Fibroblast of lung (primary cell): ENCODE measurements at regions not wholly inside any gene's neighbourhood (a gene's known extent, or its start where the extent isn't known, plus 50 kb on each side); places are given as distances from the start of the nearest gene placed in this dataset.

Experiments
- DNase-seq, 2 donors: peaks; one replicate each; pipeline versions ENCODE4 v3.0.0 to v3.0.0-alpha.2; 2010; ENCODE audit warnings: low read depth in 2 of 2
- H2AFZ ChIP-seq: 2 replicates; pipeline ENCODE4 v1.5.1; 2012; ENCODE audit warnings: low read length, control low read depth, inconsistent platforms
- H3K27ac ChIP-seq: 2 replicates; pipeline ENCODE4 v1.5.1; 2011; ENCODE audit warnings: low read length, control low read depth; ENCODE audit not compliant: insufficient read depth
- H3K27me3 ChIP-seq: 2 replicates; pipeline ENCODE4 v1.5.1; 2011; ENCODE audit warnings: mild to moderate bottlenecking, low read length; ENCODE audit not compliant: control insufficient read depth, insufficient read depth
- H3K36me3 ChIP-seq: 2 replicates; pipeline ENCODE4 v1.5.1; 2011; ENCODE audit warnings: low read length; ENCODE audit not compliant: control insufficient read depth, insufficient read depth
- H3K4me1 ChIP-seq: 2 replicates; pipeline ENCODE4 v1.5.1; 2011; ENCODE audit warnings: low read length; ENCODE audit not compliant: control insufficient read depth, insufficient read depth; ENCODE audit errors: extremely low read depth
- H3K4me2 ChIP-seq: 2 replicates; pipeline ENCODE4 v1.5.1; 2011; ENCODE audit warnings: low read length, control low read depth; ENCODE audit not compliant: insufficient read depth; ENCODE audit errors: extremely low read depth
- H3K4me3 ChIP-seq, 4 experiments: fragments of 200-600 bp in 1 of 4; sonication (generic) in 1 of 4; replicated peaks in 1 of 4; 2 replicates each; pipeline ENCODE4 v1.5.1; 2011 to 2016; ENCODE audit warnings: low read length in 4 of 4, low read depth in 3 of 4, mild to moderate bottlenecking in 3 of 4, control low read depth in 2 of 4, inconsistent platforms in 1 of 4, mixed read lengths in 1 of 4; ENCODE audit not compliant: insufficient read depth in 1 of 4; ENCODE audit errors: control extremely low read depth in 1 of 4
- H3K79me2 ChIP-seq: 2 replicates; pipeline ENCODE4 v1.5.1; 2012; ENCODE audit warnings: mild to moderate bottlenecking, low read length, inconsistent platforms; ENCODE audit not compliant: control insufficient read depth, insufficient read depth
- H3K9ac ChIP-seq: 2 replicates; pipeline ENCODE4 v1.5.1; 2011; ENCODE audit warnings: mild to moderate bottlenecking, low read length, control low read depth; ENCODE audit not compliant: insufficient read depth
- H3K9me3 ChIP-seq: 2 replicates; pipeline ENCODE4 v1.5.1; 2012; ENCODE audit warnings: low read depth, low read length; ENCODE audit not compliant: control insufficient read depth, insufficient read depth
- H4K20me1 ChIP-seq: 2 replicates; pipeline ENCODE4 v1.5.1; 2011; ENCODE audit warnings: low read length; ENCODE audit not compliant: control insufficient read depth, insufficient read depth; ENCODE audit errors: extremely low read depth
- EZH2 ChIP-seq: IDR thresholded peaks from 2 replicates; pipeline ENCODE4 v1.5.1; 2012; ENCODE audit warnings: low read length, control low read depth, mild to moderate bottlenecking; ENCODE audit errors: missing control alignments
- TF ChIP-seq, protein P1 (sequence below), 2 donors: IDR thresholded peaks in 1 of 2; conservative IDR thresholded peaks in 1 of 2; 1 replicate in 1 of 2; 2 replicates in 1 of 2; pipeline ENCODE4 v1.5.1; 2011 to 2012; ENCODE audit warnings: low read length in 2 of 2, control low read depth in 1 of 2, inconsistent platforms in 1 of 2, low read depth in 1 of 2, mild to moderate bottlenecking in 1 of 2

DNA sequence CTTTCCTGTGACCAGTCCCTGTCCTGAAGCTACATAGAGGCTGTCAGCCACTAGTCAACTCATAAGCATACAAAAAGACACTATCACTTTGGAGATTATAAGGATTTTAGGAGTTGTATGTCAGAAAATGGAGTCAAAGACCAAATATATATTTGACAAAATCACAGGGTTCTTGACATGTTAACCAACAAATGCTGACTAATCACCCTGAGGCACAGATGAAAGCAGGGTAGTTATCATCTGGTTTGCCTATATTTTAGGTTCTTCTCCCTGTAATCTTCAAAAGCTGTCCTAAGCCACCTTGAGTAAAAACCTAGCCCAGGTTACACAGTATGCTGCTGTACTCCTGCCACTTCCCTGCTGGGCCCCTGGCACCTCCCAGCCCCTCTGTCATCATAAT, 64.7 kb upstream of the ERCC6L2 start:
- H3K27me3 ChIP-seq: no peaks in the 10 kb centered on the region
- no peak for DNase-seq
- no peak overlapping the region for H3K4me2 ChIP-seq

DNA sequence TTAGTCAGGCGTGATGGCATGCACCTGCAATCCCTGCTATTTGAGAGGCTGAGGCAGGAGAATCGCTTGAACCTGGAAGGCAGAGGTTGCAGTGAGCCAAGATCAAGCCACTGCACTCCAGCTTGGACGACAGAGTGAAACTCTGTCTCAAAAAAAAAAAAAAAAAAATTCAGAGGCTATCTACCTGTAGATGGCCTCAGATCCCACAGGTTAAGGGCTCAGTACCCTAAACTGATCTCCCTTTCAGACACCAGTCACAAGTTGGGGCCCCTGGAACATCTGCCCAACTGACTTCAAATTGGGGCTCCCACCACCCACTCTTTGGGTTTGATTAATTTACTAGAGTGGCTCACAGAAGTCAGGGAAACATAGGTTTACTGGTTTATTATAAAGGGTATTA, 65.4 kb upstream of the ERCC6L2 start:
- Histone ChIP-seq H3K4me3 (no peak overlapping the region), H3K9ac (no peak overlapping the region), H3K4me2 (no peak overlapping the region), H3K36me3 (no peaks in the 10 kb centered on the region), H3K4me1 (peaks cover 4% of the 10 kb centered on the region), H3K27ac (no peak overlapping the region), H2AFZ (no peak overlapping the region), H3K27me3 (no peaks in the 10 kb centered on the region), H3K79me2 (no peaks in the 10 kb centered on the region), H4K20me1 (no peaks in the 10 kb centered on the region), H3K9me3 (no peaks in the 10 kb centered on the region)
- DNase-seq: no peak
- TF ChIP-seq EZH2: no peak
- TF ChIP-seq, protein P1, sequence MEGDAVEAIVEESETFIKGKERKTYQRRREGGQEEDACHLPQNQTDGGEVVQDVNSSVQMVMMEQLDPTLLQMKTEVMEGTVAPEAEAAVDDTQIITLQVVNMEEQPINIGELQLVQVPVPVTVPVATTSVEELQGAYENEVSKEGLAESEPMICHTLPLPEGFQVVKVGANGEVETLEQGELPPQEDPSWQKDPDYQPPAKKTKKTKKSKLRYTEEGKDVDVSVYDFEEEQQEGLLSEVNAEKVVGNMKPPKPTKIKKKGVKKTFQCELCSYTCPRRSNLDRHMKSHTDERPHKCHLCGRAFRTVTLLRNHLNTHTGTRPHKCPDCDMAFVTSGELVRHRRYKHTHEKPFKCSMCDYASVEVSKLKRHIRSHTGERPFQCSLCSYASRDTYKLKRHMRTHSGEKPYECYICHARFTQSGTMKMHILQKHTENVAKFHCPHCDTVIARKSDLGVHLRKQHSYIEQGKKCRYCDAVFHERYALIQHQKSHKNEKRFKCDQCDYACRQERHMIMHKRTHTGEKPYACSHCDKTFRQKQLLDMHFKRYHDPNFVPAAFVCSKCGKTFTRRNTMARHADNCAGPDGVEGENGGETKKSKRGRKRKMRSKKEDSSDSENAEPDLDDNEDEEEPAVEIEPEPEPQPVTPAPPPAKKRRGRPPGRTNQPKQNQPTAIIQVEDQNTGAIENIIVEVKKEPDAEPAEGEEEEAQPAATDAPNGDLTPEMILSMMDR (conservative IDR thresholded peaks at IDR 0.05 in 1 of 2, IDR thresholded peaks at IDR 0.05 in 1 of 2; ENCODE audit: low read depth in 1 of 2, low read length in 2 of 2): no peak

More for the DNA sequence above, 64.7 kb upstream of the ERCC6L2 start:
- H3K9ac ChIP-seq: no peak overlapping the region
- no peak overlapping the region for H2AFZ ChIP-seq
- no peaks in the 10 kb centered on the region for H3K9me3 ChIP-seq
- no peaks in the 10 kb centered on the region for H3K36me3 ChIP-seq
- no peaks in the 10 kb centered on the region for H3K79me2 ChIP-seq
- no peak for TF ChIP-seq EZH2
- TF ChIP-seq, protein P1 (conservative IDR thresholded peaks at IDR 0.05 in 1 of 2, IDR thresholded peaks at IDR 0.05 in 1 of 2; ENCODE audit: low read depth in 1 of 2, low read length in 2 of 2): no peak
- no peaks in the 10 kb centered on the region for H4K20me1 ChIP-seq
- no peak overlapping the region for H3K27ac ChIP-seq
- no peak overlapping the region for H3K4me3 ChIP-seq
- H3K4me1 ChIP-seq: peaks cover 4% of the 10 kb centered on the region

DNA sequence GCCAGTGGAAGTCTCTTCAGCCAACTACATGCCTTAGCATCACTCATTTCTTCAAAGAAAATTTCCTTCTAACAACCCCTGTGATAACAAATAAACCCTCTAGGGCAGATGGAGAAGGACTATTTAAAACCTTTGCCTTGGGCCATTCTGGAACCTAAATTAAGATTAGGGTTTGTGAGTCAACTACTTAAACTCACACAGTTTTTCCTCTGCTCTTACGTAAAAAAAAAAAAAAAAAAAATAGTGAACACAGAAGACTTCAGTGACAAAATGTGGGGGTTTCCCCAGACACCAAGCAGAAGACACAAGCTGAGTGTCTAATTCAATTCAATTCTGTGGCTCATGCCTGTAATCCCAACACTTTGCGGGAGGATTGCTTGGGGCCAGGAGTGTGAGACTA, 65.8 kb upstream of the ERCC6L2 start:
- DNase-seq: no peak
- Histone ChIP-seq H3K36me3 (no peaks in the 10 kb centered on the region), H3K79me2 (no peaks in the 10 kb centered on the region), H3K9me3 (no peaks in the 10 kb centered on the region), H3K27ac (no peak overlapping the region), H3K4me1 (peaks cover 4% of the 10 kb centered on the region), H2AFZ (no peak overlapping the region), H3K4me3 (no peak overlapping the region), H4K20me1 (no peaks in the 10 kb centered on the region), H3K9ac (no peak overlapping the region), H3K27me3 (no peaks in the 10 kb centered on the region), H3K4me2 (no peak overlapping the region)
- TF ChIP-seq, protein P1 (conservative IDR thresholded peaks at IDR 0.05 in 1 of 2, IDR thresholded peaks at IDR 0.05 in 1 of 2; ENCODE audit: low read depth in 1 of 2, low read length in 2 of 2): no peak
- TF ChIP-seq EZH2: no peak
